ENCODE measurements at regions not wholly inside any gene's neighbourhood (a gene's known extent, or its start where the extent isn't known, plus 50 kb on each side); places are given as distances from the start of the nearest gene placed in this dataset.

GRCh38 chr14:58862416-58863160 lies 224.8 kb downstream of the DACT1 start:
- TF ChIP-seq CTCF (IDR thresholded peaks at IDR 0.05) = no peak

- TF ChIP-seq CTCF (IDR thresholded peaks at IDR 0.05) = no peak
Measured at GRCh38 chr14:58863661-58864345, 226.0 kb downstream of the DACT1 start.

- no peak for TF ChIP-seq CTCF (IDR thresholded peaks at IDR 0.05)
Measured at GRCh38 chr14:58864751-58865513, 227.2 kb downstream of the DACT1 start.

GRCh38 chr14:58865514-58866281 lies 227.9 kb downstream of the DACT1 start:
- no peak for TF ChIP-seq CTCF (IDR thresholded peaks at IDR 0.05)

GRCh38 chr14:58866391-58866790 lies 228.6 kb downstream of the DACT1 start:
- TF ChIP-seq CTCF (IDR thresholded peaks at IDR 0.05) = no peak

GRCh38 chr14:58870961-58871360 lies 233.2 kb downstream of the DACT1 start:
- no peak for TF ChIP-seq CTCF (IDR thresholded peaks at IDR 0.05)

- TF ChIP-seq CTCF (IDR thresholded peaks at IDR 0.05) = no peak
Measured at GRCh38 chr14:58871573-58871972, 233.8 kb downstream of the DACT1 start.

Measured in LNCAP (cell line).